GM12878 (cell line): ENCODE measurements at regions not wholly inside any gene's neighbourhood (a gene's known extent, or its start where the extent isn't known, plus 50 kb on each side); places are given as distances from the start of the nearest gene placed in this dataset.

ENCODE experiments used
- ATAC-seq: fragments of 200-7000 bp; cut with Tn5 transposase; 3 replicates; pipeline ENCODE4 v1.9.1; 2020; ENCODE audit warnings: mild to moderate bottlenecking, moderate library complexity
- BruUV-seq: library from RNA; stranded (reverse); fragments of 400-500 nt; replicated peaks from 2 replicates; lab custom pipeline; 2021; lab: Mats Ljungman, UMichigan
- CTCF ChIA-PET: fragments of 300-600 bp; sonication (Branson Sonifier 250); formaldehyde crosslinking; extraction: SDS; loops from one replicate; lab custom pipeline; 2021; ENCODE audit warnings: inconsistent platforms; lab: Yijun Ruan, JAX
- POLR2A ChIA-PET: fragments of 350-600 bp; formaldehyde crosslinking; extraction: SDS; loops from one replicate; lab custom pipeline; 2021; ENCODE audit warnings: inconsistent platforms; lab: Charles Lee
- RAD21 ChIA-PET: fragments of 300-600 bp; sonication (Branson Sonifier 250); formaldehyde crosslinking; loops from one replicate; lab custom pipeline; 2023; ENCODE audit warnings: antibody characterized with exemption; ENCODE audit not compliant: unreplicated experiment; lab: Charles Lee
- SMC1A ChIA-PET: fragments of 300-600 bp; sonication (Branson Sonifier 250); formaldehyde crosslinking; loops from one replicate; lab custom pipeline; 2023; ENCODE audit not compliant: unreplicated experiment, uncharacterized antibody; lab: Charles Lee
- DNase-seq: peaks from one replicate; pipeline ENCODE4 v3.0.0-alpha.2; 2011; ENCODE audit warnings: low read depth, low spot score
- FAIRE-seq: peaks from 3 replicates; lab custom pipeline; 2011; peaks lifted over from hg19 to GRCh38; lab: Jason Lieb, UNC
- H2AFZ ChIP-seq: 2 replicates; pipeline ENCODE4 v1.6.0; 2011; ENCODE audit warnings: low read depth, low read length, control low read depth; ENCODE audit not compliant: control insufficient read depth
- H3K27ac ChIP-seq: 2 replicates; pipeline ENCODE4 v1.5.1; 2011; ENCODE audit warnings: control low read depth; ENCODE audit not compliant: control insufficient read depth, insufficient read depth
- H3K27me3 ChIP-seq, 2 experiments: replicated peaks in 1 of 2; 2 replicates each; pipeline versions ENCODE4 v1.6.0 to v1.6.1; 2011; ENCODE audit warnings: low read length in 1 of 2; ENCODE audit not compliant: control insufficient read depth in 2 of 2, insufficient read depth in 2 of 2
- H3K36me3 ChIP-seq, 2 experiments: 2 replicates each; pipeline ENCODE4 v1.5.1; 2011; ENCODE audit warnings: low read length in 1 of 2; ENCODE audit not compliant: control insufficient read depth in 2 of 2, insufficient read depth in 2 of 2
- H3K4me1 ChIP-seq: 2 replicates; pipeline ENCODE4 v1.6.1; 2011; ENCODE audit warnings: mild to moderate bottlenecking, low read length, moderate library complexity, mixed read lengths; ENCODE audit not compliant: control insufficient read depth, insufficient read depth
- H3K4me2 ChIP-seq: 2 replicates; pipeline ENCODE4 v1.6.0; 2011; ENCODE audit warnings: control low read depth; ENCODE audit not compliant: control insufficient read depth, insufficient read depth
- H3K4me3 ChIP-seq: fragments of 200-600 bp; sonication (generic); 2 replicates; pipeline ENCODE4 v1.5.1; 2016
- H3K79me2 ChIP-seq: 2 replicates; pipeline ENCODE4 v1.6.0; 2011; ENCODE audit warnings: low read length; ENCODE audit not compliant: control insufficient read depth, insufficient read depth
- H3K9ac ChIP-seq: 2 replicates; pipeline ENCODE4 v1.8.0; 2011; ENCODE audit warnings: low read length, control low read depth, mixed read lengths; ENCODE audit not compliant: control insufficient read depth, insufficient read depth
- H3K9me3 ChIP-seq: replicated peaks from 3 replicates; pipeline ENCODE4 v1.5.1; 2011; ENCODE audit warnings: mild to moderate bottlenecking, low read length; ENCODE audit not compliant: control insufficient read depth, insufficient read depth
- H4K20me1 ChIP-seq: 2 replicates; pipeline ENCODE4 v1.6.0; 2011; ENCODE audit not compliant: control insufficient read depth, insufficient read depth
- FOXM1 ChIP-seq: IDR thresholded peaks from 2 replicates; pipeline ENCODE4 v1.6.1; 2012; ENCODE audit warnings: low read depth, mild to moderate bottlenecking, inconsistent platforms, low read length, moderate library complexity
- HCFC1 ChIP-seq: fragments of 150-350 bp; IDR thresholded peaks from 2 replicates; pipeline ENCODE4 v1.6.1; 2014; ENCODE audit warnings: low read length
- HDAC2 ChIP-seq: fragments of 200-600 bp; sonication (generic); IDR thresholded peaks from 2 replicates; pipeline ENCODE4 v1.6.1; 2017
- KLF5 ChIP-seq: fragments of 450-650 bp; IDR thresholded peaks from 2 replicates; pipeline ENCODE4 v1.6.1; 2014; ENCODE audit warnings: mild to moderate bottlenecking; ENCODE audit not compliant: partially characterized antibody
- MAX ChIP-seq: IDR thresholded peaks from 2 replicates; pipeline ENCODE4 v1.6.1; 2012; ENCODE audit warnings: low read depth, low read length, improper control_type of control experiment
- MYC ChIP-seq: IDR thresholded peaks from 2 replicates; pipeline ENCODE4 v1.6.1; 2011; ENCODE audit warnings: mild to moderate bottlenecking, low read length, moderate library complexity, inconsistent platforms; ENCODE audit not compliant: insufficient read depth, insufficient replicate concordance, insufficient read length, severe bottlenecking
- NFYB ChIP-seq: IDR thresholded peaks from 2 replicates; pipeline ENCODE4 v1.6.1; 2011; ENCODE audit warnings: low read depth, mild to moderate bottlenecking, low read length, improper control_type of control experiment, moderate library complexity; ENCODE audit not compliant: insufficient read depth
- PAX8 ChIP-seq: fragments of 450-650 bp; IDR thresholded peaks from 2 replicates; pipeline ENCODE4 v1.6.1; 2017; ENCODE audit warnings: mild to moderate bottlenecking, moderate library complexity
- POLR2AphosphoS2 ChIP-seq: IDR thresholded peaks from 2 replicates; pipeline ENCODE4 v1.6.1; 2011; ENCODE audit warnings: low read depth, mild to moderate bottlenecking, low read length, improper control_type of control experiment, moderate library complexity
- SMARCA5 ChIP-seq: fragments of 450-650 bp; IDR thresholded peaks from 2 replicates; pipeline ENCODE4 v1.6.1; 2017; ENCODE audit warnings: mild to moderate bottlenecking
- STAT1 ChIP-seq: fragments of 450-650 bp; conservative IDR thresholded peaks from 2 replicates; pipeline ENCODE4 v1.6.1; 2014; ENCODE audit warnings: antibody characterized with exemption, mild to moderate bottlenecking
- STAT3 ChIP-seq: IDR thresholded peaks from 2 replicates; pipeline ENCODE4 v1.6.1; 2011; ENCODE audit warnings: low read depth, low read length, improper control_type of control experiment
- TARDBP ChIP-seq: IDR thresholded peaks from 2 replicates; pipeline ENCODE4 v1.6.1; 2016; ENCODE audit warnings: borderline replicate concordance
- TBL1XR1 ChIP-seq: IDR thresholded peaks from 2 replicates; pipeline ENCODE4 v1.6.1; 2012; ENCODE audit warnings: low read depth, low read length, improper control_type of control experiment
- ZBED1 ChIP-seq: IDR thresholded peaks from 2 replicates; pipeline ENCODE4 v1.6.1; 2016; ENCODE audit warnings: borderline replicate concordance
- ZZZ3 ChIP-seq: IDR thresholded peaks from 2 replicates; pipeline ENCODE4 v1.6.1; 2011; ENCODE audit warnings: low read depth; ENCODE audit not compliant: control insufficient read depth, insufficient read length
- WGBS: methylation state at CpG from one replicate; pipeline ENCODE4 v1.1.6; 2016; ENCODE audit warnings: low lambda C conversion rate; ENCODE audit not compliant: insufficient replicate concordance, insufficient coverage; ENCODE audit errors: missing lambda C conversion rate; 5-methylcytosine and 5-hydroxymethylcytosine counted together
- in situ Hi-C: fragments of 300-500 bp; cut with MboI; formaldehyde crosslinking; loops from 9 replicates; pipeline ENCODE4 v1.14.3; 2018; ENCODE audit warnings: mixed read lengths
- intact Hi-C: fragments of 100-400 bp; cut with micrococcal nuclease; formaldehyde crosslinking; loops from one replicate; pipeline ENCODE4 v1.14.2; 2022; ENCODE audit not compliant: unreplicated experiment
- TF ChIP-seq, protein P1 (sequence below): IDR thresholded peaks from 2 replicates; pipeline ENCODE4 v1.6.1; 2012; ENCODE audit warnings: low read depth, low read length, improper control_type of control experiment

DNA sequence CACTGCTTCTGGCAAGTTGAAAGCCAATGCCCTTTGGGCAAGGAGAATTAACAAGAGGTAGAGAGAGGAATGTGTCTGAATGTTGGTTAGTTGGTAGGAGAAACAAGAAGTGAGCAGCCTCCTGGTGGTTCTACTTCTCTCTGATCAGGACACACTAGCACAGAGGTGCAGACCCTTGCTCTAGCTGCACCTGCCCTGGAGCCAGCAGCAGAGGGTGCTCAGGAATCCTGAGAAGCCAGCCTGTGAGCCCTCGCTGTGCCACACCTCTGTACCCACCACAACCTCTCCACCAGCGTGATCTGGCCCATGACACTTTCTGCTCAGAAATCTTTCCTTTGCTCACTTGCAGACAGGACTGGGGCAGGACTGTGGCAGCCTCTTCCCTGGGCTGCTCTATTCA lies 364.7 kb downstream of the RPS24 start:
- Histone ChIP-seq H3K27ac (no peak overlapping the region), H3K36me3 (no peaks in the 10 kb centered on the region), H4K20me1 (no peaks in the 10 kb centered on the region), H3K4me3 (no peak overlapping the region), H2AFZ (no peak overlapping the region), H3K4me2 (no peak overlapping the region), H3K9me3 (no peaks in the 10 kb centered on the region), H3K4me1 (no peaks in the 10 kb centered on the region), H3K79me2 (no peaks in the 10 kb centered on the region), H3K9ac (no peak overlapping the region), H3K27me3 (peaks cover 0 to 4% of the 10 kb centered on the region in 2 experiments; a peak in 3 of 4 replicates)
- ATAC-seq (no peak), DNase-seq (no peak), FAIRE-seq (no peak)
- in situ Hi-C loops: no loop called here
- ChIA-PET CTCF (no interaction called here), RAD21 (no interaction called here), SMC1A (no interaction called here), POLR2A (no interaction called here)
- 0% methylated on average over 2 of the region's 2 CpGs for WGBS
- no TSS peak for BruUV-seq
- intact Hi-C loops: no loop called here
- TF ChIP-seq PAX8 (no peak), FOXM1 (no peak), POLR2AphosphoS2 (no peak), KLF5 (no peak), NFYB (no peak), MYC (no peak), TBL1XR1 (no peak), TARDBP (no peak), ZBED1 (no peak), STAT1 (no peak), STAT3 (no peak), MAX (no peak), HDAC2 (no peak), SMARCA5 (no peak), ZZZ3 (no peak), HCFC1 (no peak)
- TF ChIP-seq, protein P1, sequence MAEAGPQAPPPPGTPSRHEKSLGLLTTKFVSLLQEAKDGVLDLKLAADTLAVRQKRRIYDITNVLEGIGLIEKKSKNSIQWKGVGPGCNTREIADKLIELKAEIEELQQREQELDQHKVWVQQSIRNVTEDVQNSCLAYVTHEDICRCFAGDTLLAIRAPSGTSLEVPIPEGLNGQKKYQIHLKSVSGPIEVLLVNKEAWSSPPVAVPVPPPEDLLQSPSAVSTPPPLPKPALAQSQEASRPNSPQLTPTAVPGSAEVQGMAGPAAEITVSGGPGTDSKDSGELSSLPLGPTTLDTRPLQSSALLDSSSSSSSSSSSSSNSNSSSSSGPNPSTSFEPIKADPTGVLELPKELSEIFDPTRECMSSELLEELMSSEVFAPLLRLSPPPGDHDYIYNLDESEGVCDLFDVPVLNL: no peak
